Upper lobe of right lung (tissue), 1 donor: ENCODE measurements at regions not wholly inside any gene's neighbourhood (a gene's known extent, or its start where the extent isn't known, plus 50 kb on each side); places are given as distances from the start of the nearest gene placed in this dataset.
"Not testable (repeated sequence)": the region's sequence is repeated elsewhere in the genome, so short reads cannot be mapped to it uniquely, and the experiment has no call there.

Experiments
- ATAC-seq: fragments of 200-7000 bp; cut with Tn5 transposase; one replicate; pipeline ENCODE4 v1.9.1; 2020; ENCODE audit warnings: mild to moderate bottlenecking, moderate library complexity
- DNase-seq: peaks from one replicate; pipeline ENCODE4 v3.0.0-alpha.2; 2020
- H3K27ac ChIP-seq: fragments of 200-600 bp; one replicate; pipeline ENCODE4 v1.8.0; 2022
- H3K27me3 ChIP-seq: fragments of 200-600 bp; one replicate; pipeline ENCODE4 v1.8.0; 2022; ENCODE audit warnings: mild to moderate bottlenecking
- H3K36me3 ChIP-seq: fragments of 200-600 bp; one replicate; pipeline ENCODE4 v1.8.0; 2022
- H3K4me1 ChIP-seq: fragments of 200-600 bp; one replicate; pipeline ENCODE4 v1.8.0; 2022
- H3K4me3 ChIP-seq: fragments of 200-600 bp; one replicate; pipeline ENCODE4 v1.8.0; 2022; ENCODE audit warnings: mild to moderate bottlenecking
- H3K9me3 ChIP-seq: fragments of 200-600 bp; one replicate; pipeline ENCODE4 v1.8.0; 2022
- CTCF ChIP-seq: fragments of 200-600 bp; IDR thresholded peaks from one replicate; pipeline ENCODE4 v1.8.0; 2022; ENCODE audit warnings: antibody characterized with exemption
- intact Hi-C: fragments of 100-400 bp; cut with DNase I; formaldehyde crosslinking; loops from one replicate; pipeline ENCODE4 v1.11.0; 2022
- donor health status: DM: no; HTN: yes; CAD: no; lungs with severe emphysema.

GRCh38 chr1:220454155-220454777 lies 73.7 kb upstream of the MARK1 start:
- intact Hi-C loops = no loop called here
- H3K36me3 ChIP-seq = no peaks in the 10 kb centered on the region
- DNase-seq = no peak
- H3K27ac ChIP-seq = no peak overlapping the region
- no peaks in the 10 kb centered on the region for H3K27me3 ChIP-seq
- H3K4me1 ChIP-seq = peaks cover 4% of the 10 kb centered on the region
- TF ChIP-seq CTCF = no peak
- ATAC-seq = no peak
- no peak overlapping the region for H3K4me3 ChIP-seq
- no peaks in the 10 kb centered on the region for H3K9me3 ChIP-seq

GRCh38 chr1:220453371-220453770 lies 74.6 kb upstream of the MARK1 start:
- Histone ChIP-seq H3K9me3 (no peaks in the 10 kb centered on the region), H3K27me3 (no peaks in the 10 kb centered on the region), H3K4me1 (no peaks in the 10 kb centered on the region), H3K36me3 (no peaks in the 10 kb centered on the region), H3K27ac (no peak overlapping the region), H3K4me3 (no peak overlapping the region)
- no peak for TF ChIP-seq CTCF
- no peak for ATAC-seq
- intact Hi-C loops = no loop called here
- no peak for DNase-seq

GRCh38 chr1:220451532-220451931 lies 76.4 kb upstream of the MARK1 start:
- H3K4me1 ChIP-seq = no peaks in the 10 kb centered on the region
- H3K9me3 ChIP-seq = no peaks in the 10 kb centered on the region
- no peak overlapping the region for H3K4me3 ChIP-seq
- no peak for TF ChIP-seq CTCF
- no peaks in the 10 kb centered on the region for H3K27me3 ChIP-seq
- intact Hi-C loops = no loop called here
- ATAC-seq = peak; percentile 35
- H3K27ac ChIP-seq = no peak overlapping the region
- no peaks in the 10 kb centered on the region for H3K36me3 ChIP-seq
- no peak for DNase-seq

- no peaks in the 10 kb centered on the region for H3K27me3 ChIP-seq
- no peaks in the 10 kb centered on the region for H3K9me3 ChIP-seq
- no peaks in the 10 kb centered on the region for H3K36me3 ChIP-seq
- no peaks in the 10 kb centered on the region for H3K4me1 ChIP-seq
- TF ChIP-seq CTCF = no peak
- intact Hi-C loops = no loop called here
- H3K4me3 ChIP-seq = no peak overlapping the region
- H3K27ac ChIP-seq = no peak overlapping the region
- DNase-seq (no peak), ATAC-seq (no peak)
These were observed 77.0 kb upstream of the MARK1 start for GRCh38 chr1:220450927-220451326.

GRCh38 chr1:220448217-220448616 lies 79.7 kb upstream of the MARK1 start:
- H3K27me3 ChIP-seq = no peaks in the 10 kb centered on the region
- no peaks in the 10 kb centered on the region for H3K4me1 ChIP-seq
- no peak for DNase-seq
- H3K27ac ChIP-seq = no peak overlapping the region
- no peaks in the 10 kb centered on the region for H3K9me3 ChIP-seq
- ATAC-seq = no peak
- intact Hi-C loops = no loop called here
- no peak overlapping the region for H3K4me3 ChIP-seq
- no peaks in the 10 kb centered on the region for H3K36me3 ChIP-seq
- no peak for TF ChIP-seq CTCF

- H3K36me3 ChIP-seq, H3K4me3 ChIP-seq, H3K27me3 ChIP-seq, DNase-seq, H3K27ac ChIP-seq, H3K4me1 ChIP-seq, H3K9me3 ChIP-seq, ATAC-seq, intact Hi-C loops: not testable (repeated sequence)
These were observed 83.3 kb upstream of the MARK1 start for GRCh38 chr1:220444586-220444985.
